Skeletal muscle tissue (tissue), 3 donors: ENCODE measurements at regions not wholly inside any gene's neighbourhood (a gene's known extent, or its start where the extent isn't known, plus 50 kb on each side); places are given as distances from the start of the nearest gene placed in this dataset.

ENCODE experiments used
- H3K27ac ChIP-seq: one replicate; pipeline ENCODE4 v1.7.0; 2013; ENCODE audit warnings: mild to moderate bottlenecking, low read depth, low read length, inconsistent platforms
- H3K27me3 ChIP-seq, 3 donors: one replicate each; pipeline ENCODE4 v1.7.0; 2013; ENCODE audit warnings: low read length in 3 of 3; ENCODE audit not compliant: control insufficient read depth in 3 of 3, insufficient read depth in 3 of 3
- H3K36me3 ChIP-seq, 3 donors: one replicate each; pipeline ENCODE4 v1.7.0; 2013; ENCODE audit warnings: low read length in 3 of 3; ENCODE audit not compliant: control insufficient read depth in 3 of 3, insufficient read depth in 3 of 3
- H3K4me1 ChIP-seq, 3 donors: one replicate each; pipeline ENCODE4 v1.7.0; 2013; ENCODE audit warnings: low read length in 3 of 3, mild to moderate bottlenecking in 3 of 3; ENCODE audit not compliant: control insufficient read depth in 3 of 3, insufficient read depth in 3 of 3
- H3K4me3 ChIP-seq, 3 donors: one replicate each; pipeline ENCODE4 v1.7.0; 2013; ENCODE audit warnings: low read length in 3 of 3
- H3K9ac ChIP-seq, 3 donors: one replicate each; pipeline ENCODE4 v1.7.0; 2013; ENCODE audit warnings: low read length in 3 of 3, mild to moderate bottlenecking in 3 of 3, moderate library complexity in 2 of 3, low read depth in 1 of 3
- H3K9me3 ChIP-seq, 3 donors: one replicate each; pipeline ENCODE4 v1.7.0; 2013; ENCODE audit warnings: low read length in 3 of 3; ENCODE audit not compliant: control insufficient read depth in 3 of 3
- donor health status: Osteomylitis.

DNA sequence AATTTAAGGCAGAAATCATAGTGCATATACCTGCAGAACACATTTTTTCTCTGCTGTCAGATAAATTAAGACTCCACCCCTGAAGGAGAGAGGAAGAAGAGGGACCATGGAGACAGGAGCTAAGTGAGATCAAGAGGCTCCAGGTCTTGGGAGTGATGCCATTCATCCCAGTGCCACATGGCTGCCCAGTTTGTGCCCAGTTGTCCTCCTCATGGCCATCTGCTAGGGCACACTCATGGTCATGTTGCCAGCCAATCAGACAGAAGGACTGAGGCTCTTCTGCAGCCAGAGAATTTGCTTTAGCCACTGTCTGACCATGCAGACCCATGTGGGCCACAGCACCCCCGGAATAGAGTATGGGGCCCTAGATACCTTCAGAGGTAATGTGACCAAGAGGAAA is 270.5 kb upstream of the PROK2 start:
- Histone ChIP-seq H3K4me1 (peaks cover 0 to 9% (median 4%) of the 10 kb centered on the region in 3 donors), H3K36me3 (no peaks in the 10 kb centered on the region), H3K27ac (no peak overlapping the region), H3K9me3 (no peaks in the 10 kb centered on the region), H3K27me3 (peaks cover 0 to 6% (median 0%) of the 10 kb centered on the region in 3 donors), H3K4me3 (no peak overlapping the region), H3K9ac (no peak overlapping the region)

DNA sequence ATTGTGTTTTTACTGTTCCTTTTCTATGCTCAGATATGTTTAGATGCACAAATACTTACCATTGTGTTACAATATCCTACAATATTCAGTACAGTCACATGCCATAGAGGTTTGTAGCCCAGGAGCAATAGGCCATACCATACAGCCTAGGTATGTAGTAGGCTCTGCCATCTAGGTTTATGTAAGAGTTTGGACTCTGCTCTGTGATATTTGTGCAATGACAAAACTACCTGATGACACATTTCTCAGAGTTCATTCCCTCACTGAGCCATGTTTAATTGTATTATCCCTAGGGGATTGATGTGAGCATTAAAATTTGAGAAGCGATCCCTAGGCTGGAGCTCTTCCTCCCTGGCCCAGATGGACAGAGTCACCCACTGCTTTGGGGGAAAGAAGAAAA is 270.0 kb upstream of the PROK2 start:
- no peak overlapping the region for H3K9ac ChIP-seq
- peaks cover 0 to 6% (median 0%) of the 10 kb centered on the region in 3 donors for H3K27me3 ChIP-seq
- H3K36me3 ChIP-seq: no peaks in the 10 kb centered on the region
- no peak overlapping the region for H3K4me3 ChIP-seq
- H3K27ac ChIP-seq: no peak overlapping the region
- peaks cover 0 to 9% (median 4%) of the 10 kb centered on the region in 3 donors for H3K4me1 ChIP-seq
- H3K9me3 ChIP-seq: no peaks in the 10 kb centered on the region

DNA sequence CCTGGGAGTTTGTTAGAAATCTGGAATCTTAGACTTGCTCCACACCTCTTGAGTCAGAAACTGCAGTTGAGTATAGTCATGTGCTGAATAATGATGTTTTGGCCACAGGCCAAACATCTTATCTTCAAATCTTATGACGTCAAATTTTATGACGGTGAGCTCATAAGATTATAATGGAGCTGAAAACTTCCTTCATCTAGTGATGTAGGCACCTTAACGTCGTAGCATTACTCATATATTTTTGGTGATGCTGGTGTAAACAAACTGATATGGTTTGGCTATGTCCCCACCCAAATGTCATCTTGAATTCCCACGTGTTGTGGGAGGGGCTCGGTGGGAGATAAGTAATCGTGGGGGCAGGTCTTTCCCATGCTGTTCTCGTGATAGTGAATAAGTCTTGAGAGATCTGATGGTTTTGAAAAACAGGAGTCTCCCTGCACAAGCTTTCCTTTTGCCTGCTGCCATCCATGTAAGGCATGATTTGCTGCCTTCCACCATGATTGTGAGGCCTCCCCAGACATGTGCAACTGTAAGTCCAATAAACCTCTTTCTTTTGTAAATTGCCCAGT is 268.0 kb upstream of the PROK2 start:
- Histone ChIP-seq H3K4me1 (peaks cover 0 to under 1% (median 0%) of the 10 kb centered on the region in 3 donors), H3K9me3 (no peaks in the 10 kb centered on the region), H3K27ac (no peak overlapping the region), H3K27me3 (peaks cover 0 to 6% (median 0%) of the 10 kb centered on the region in 3 donors), H3K9ac (no peak overlapping the region), H3K4me3 (no peak overlapping the region), H3K36me3 (no peaks in the 10 kb centered on the region)

DNA sequence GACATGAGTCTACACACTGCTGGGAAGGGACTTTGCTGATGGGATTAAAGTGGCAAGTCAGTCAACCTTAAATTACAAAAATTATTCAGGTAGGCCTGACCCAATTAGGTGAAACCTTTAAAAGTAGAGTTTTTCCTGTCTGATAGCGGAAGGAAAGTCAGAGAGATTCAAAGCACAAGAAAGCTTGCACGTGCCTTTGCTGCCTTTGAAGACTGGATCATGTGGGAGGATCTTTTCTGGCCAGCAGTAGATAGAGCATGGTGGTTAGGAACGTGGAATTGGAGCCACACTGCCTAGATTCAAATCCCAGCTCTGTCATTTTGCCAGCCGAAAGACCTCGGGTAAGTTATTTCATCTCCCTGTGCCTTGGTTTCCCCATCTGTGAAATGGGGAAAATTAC is 265.8 kb upstream of the PROK2 start:
- Histone ChIP-seq H3K4me1 (no peaks in the 10 kb centered on the region), H3K4me3 (no peak overlapping the region), H3K36me3 (no peaks in the 10 kb centered on the region), H3K27me3 (no peaks in the 10 kb centered on the region), H3K27ac (no peak overlapping the region), H3K9ac (no peak overlapping the region), H3K9me3 (no peaks in the 10 kb centered on the region)

DNA sequence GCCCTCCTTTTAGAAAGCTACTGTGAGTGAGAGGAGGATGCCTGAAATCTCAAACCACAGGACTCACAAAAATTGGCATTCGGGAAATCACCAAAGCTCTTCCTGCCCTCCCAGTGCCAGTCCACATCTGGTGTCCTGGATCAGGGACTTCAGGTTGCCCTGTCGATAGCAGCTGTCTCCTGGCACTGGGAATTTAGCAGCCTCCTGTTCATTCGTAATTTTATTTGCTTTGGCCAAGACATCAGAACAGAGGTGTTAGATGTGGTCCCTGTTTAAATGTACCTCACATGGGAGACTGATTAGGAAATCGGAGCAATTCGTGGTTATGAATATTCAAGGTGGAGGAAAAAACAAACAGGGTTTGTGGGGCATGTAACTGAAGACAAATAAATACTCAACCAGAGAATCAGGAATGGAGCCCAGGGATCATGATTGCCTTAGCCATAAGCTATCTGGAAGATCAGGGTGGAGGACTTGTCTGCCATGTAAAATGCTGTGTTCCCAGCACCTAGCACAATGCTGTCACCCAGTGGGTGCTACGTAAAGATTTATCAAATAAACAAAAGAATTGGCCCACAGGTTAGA is 265.2 kb upstream of the PROK2 start:
- Histone ChIP-seq H3K4me1 (no peaks in the 10 kb centered on the region), H3K9ac (no peak overlapping the region), H3K36me3 (no peaks in the 10 kb centered on the region), H3K4me3 (no peak overlapping the region), H3K27me3 (no peaks in the 10 kb centered on the region), H3K27ac (no peak overlapping the region), H3K9me3 (no peaks in the 10 kb centered on the region)

DNA sequence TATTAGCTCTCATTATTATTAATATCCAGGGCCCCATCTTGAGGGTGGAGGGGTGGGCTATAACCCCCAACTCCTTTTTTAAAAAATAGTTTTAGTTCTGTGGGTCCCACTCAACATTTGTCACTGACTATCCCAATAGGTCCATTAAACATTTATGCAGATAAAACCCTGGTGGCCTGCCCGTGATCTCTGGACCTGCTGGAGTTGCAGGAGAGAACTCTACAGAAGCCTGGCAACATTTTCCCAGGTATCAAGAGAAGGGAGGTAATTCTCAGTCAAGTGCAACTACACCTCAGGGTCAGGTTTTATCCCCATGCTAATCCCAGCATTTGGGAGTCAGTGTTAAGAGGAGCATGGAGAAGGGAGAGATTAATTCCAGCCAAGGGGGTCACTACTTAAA is 264.4 kb upstream of the PROK2 start:
- Histone ChIP-seq H3K27ac (no peak overlapping the region), H3K9ac (no peak overlapping the region), H3K4me1 (no peaks in the 10 kb centered on the region), H3K36me3 (no peaks in the 10 kb centered on the region), H3K27me3 (no peaks in the 10 kb centered on the region), H3K4me3 (no peak overlapping the region), H3K9me3 (no peaks in the 10 kb centered on the region)

DNA sequence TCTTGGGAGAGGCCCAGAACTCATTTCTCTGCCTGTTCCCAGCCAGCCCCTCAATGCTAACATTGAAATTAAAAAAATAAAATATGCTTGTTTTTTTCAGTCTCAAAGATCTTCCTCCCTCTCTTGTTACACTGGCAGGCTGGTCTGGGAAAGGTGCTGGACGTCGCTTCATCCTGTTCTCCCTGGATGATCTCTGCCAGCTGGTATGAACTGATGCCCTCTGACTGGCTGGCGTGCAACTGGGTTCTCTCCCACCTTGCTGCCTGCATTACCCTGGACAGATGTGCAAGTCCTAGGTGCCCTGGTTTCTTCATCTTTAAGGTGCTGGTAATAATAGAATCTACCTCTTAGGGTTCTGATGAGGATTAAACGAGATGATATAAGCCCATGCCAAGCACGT is 263.9 kb upstream of the PROK2 start:
- Histone ChIP-seq H3K9ac (no peak overlapping the region), H3K27ac (no peak overlapping the region), H3K27me3 (no peaks in the 10 kb centered on the region), H3K36me3 (no peaks in the 10 kb centered on the region), H3K9me3 (no peaks in the 10 kb centered on the region), H3K4me1 (no peaks in the 10 kb centered on the region), H3K4me3 (no peak overlapping the region)

DNA sequence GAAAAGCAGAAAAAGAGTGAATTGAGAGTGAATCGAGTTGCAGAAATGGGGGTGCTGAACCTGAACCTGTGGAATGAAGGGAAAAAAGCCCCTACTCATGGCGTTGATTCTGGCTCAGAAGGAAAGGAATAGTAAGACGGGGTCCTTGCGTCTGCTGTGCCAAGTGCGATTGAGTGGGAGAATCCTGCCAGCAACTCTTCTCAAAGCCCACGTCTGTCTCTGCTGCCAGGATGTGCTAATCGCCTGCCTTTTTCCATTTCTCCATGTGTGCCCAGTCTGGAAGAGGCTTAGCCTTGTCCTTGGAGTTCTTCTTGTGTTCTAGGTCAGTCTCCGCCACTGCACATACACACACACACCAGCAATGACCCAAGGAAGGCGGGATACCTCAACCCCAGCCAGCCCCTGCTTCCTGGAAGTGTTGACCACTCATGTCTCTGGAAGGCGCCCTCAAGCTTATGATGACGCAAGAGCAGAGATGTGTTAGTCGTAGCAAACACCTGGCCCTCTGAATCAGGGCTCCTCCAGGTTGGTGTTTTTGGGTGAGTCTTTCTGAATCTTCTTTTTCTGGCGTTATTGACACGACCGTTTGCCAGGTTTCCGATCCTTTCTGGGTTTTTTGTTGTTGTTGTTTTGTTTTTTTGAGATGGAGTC is 262.4 kb upstream of the PROK2 start:
- Histone ChIP-seq H3K4me1 (peaks cover 0 to 3% (median 0%) of the 10 kb centered on the region in 3 donors), H3K27me3 (no peaks in the 10 kb centered on the region), H3K27ac (no peak overlapping the region), H3K9me3 (no peaks in the 10 kb centered on the region), H3K4me3 (no peak overlapping the region), H3K9ac (no peak overlapping the region), H3K36me3 (no peaks in the 10 kb centered on the region)

DNA sequence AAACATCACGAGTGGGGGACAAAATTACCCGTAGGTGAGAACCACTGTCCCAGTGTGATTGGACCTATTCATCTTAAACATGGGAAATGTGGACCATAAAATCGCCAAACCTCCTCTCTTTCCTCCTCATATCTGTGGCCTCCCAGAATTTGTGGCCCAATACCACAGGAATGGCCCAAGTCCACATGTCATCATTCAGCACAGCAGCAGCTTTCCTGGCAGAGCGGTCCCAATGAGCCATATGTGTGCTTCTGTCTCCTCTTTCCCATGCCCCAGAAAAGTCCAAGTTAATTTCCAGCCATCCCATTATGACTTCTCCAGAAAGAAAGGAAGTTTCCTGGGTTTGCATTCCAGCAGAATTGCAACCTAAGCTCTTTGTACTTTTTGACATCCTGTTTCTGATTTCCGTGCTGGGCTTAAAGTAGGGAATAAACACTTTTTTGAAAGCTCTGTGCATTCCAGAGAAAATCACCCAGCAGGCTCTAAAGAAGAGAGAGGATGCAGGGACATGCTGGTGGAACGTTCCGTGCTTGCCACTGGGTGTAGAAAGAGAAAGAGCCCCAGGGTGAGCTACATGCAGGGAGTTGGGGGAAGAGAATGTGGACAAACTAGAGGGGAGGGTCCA is 259.4 kb upstream of the PROK2 start:
- Histone ChIP-seq H3K4me3 (no peak overlapping the region), H3K4me1 (peaks cover 0 to 5% (median 0%) of the 10 kb centered on the region in 3 donors), H3K9ac (no peak overlapping the region), H3K36me3 (no peaks in the 10 kb centered on the region), H3K27me3 (no peaks in the 10 kb centered on the region), H3K9me3 (no peaks in the 10 kb centered on the region), H3K27ac (no peak overlapping the region)
